Mesenchymal stem cell (in vitro differentiated cells and primary cell): ENCODE measurements at regions not wholly inside any gene's neighbourhood (a gene's known extent, or its start where the extent isn't known, plus 50 kb on each side); places are given as distances from the start of the nearest gene placed in this dataset.

Source experiments
- DNase-seq: peaks from one replicate; pipeline ENCODE4 v3.0.0-alpha.2; 2013
- H2AFZ ChIP-seq: one replicate; pipeline ENCODE4 v1.6.1; 2013; ENCODE audit warnings: low read depth, mild to moderate bottlenecking, control low read depth, inconsistent platforms, low read length, moderate library complexity
- H2AK5ac ChIP-seq: 2 replicates; pipeline ENCODE4 v1.6.1; 2013; ENCODE audit warnings: low read length, moderate library complexity, mild to moderate bottlenecking, inconsistent platforms; ENCODE audit not compliant: severe bottlenecking
- H2BK120ac ChIP-seq: one replicate; pipeline ENCODE4 v1.6.1; 2013; ENCODE audit warnings: low read depth, mild to moderate bottlenecking, inconsistent platforms, low read length, moderate library complexity
- H2BK12ac ChIP-seq, 2 experiments: one replicate each; pipeline ENCODE4 v1.6.1; 2013; ENCODE audit warnings: inconsistent platforms in 2 of 2, low read length in 2 of 2, mild to moderate bottlenecking in 2 of 2, moderate library complexity in 2 of 2, control low read depth in 1 of 2
- H2BK15ac ChIP-seq: one replicate; pipeline ENCODE4 v1.6.1; 2013; ENCODE audit warnings: mild to moderate bottlenecking, low read depth, inconsistent platforms; ENCODE audit not compliant: poor library complexity, severe bottlenecking
- H2BK5ac ChIP-seq: 2 replicates; pipeline ENCODE4 v1.6.1; 2013; ENCODE audit warnings: low read depth, mild to moderate bottlenecking, low read length, control low read depth, inconsistent platforms; ENCODE audit not compliant: poor library complexity, severe bottlenecking
- H3K14ac ChIP-seq, 2 experiments: one replicate each; pipeline ENCODE4 v1.6.1; 2013; ENCODE audit warnings: inconsistent platforms in 2 of 2, low read length in 2 of 2, control low read depth in 1 of 2, mild to moderate bottlenecking in 1 of 2, moderate library complexity in 1 of 2
- H3K18ac ChIP-seq, 2 experiments: one replicate each; pipeline ENCODE4 v1.6.1; 2013; ENCODE audit warnings: inconsistent platforms in 2 of 2, low read length in 2 of 2, control low read depth in 1 of 2, low read depth in 1 of 2, mild to moderate bottlenecking in 1 of 2
- H3K23ac ChIP-seq, 2 experiments: one replicate each; pipeline ENCODE4 v1.6.1; 2013; ENCODE audit warnings: inconsistent platforms in 2 of 2, low read length in 2 of 2, mild to moderate bottlenecking in 2 of 2, moderate library complexity in 2 of 2, control low read depth in 1 of 2
- H3K27ac ChIP-seq: 2 replicates; pipeline ENCODE4 v1.5.1; 2013; ENCODE audit warnings: mild to moderate bottlenecking, moderate library complexity, low read length, control low read depth, inconsistent platforms; ENCODE audit not compliant: poor library complexity, severe bottlenecking
- H3K27me3 ChIP-seq, 2 experiments: 2 replicates each; pipeline versions ENCODE4 v1.6.1 to v1.7.0; 2013; ENCODE audit warnings: low read length in 2 of 2, mild to moderate bottlenecking in 2 of 2, moderate library complexity in 2 of 2, control low read depth in 1 of 2, inconsistent platforms in 1 of 2; ENCODE audit not compliant: control insufficient read depth in 1 of 2, insufficient read depth in 1 of 2
- H3K36me3 ChIP-seq, 2 experiments: 2 replicates each; pipeline versions ENCODE4 v1.6.1 to v1.7.0; 2013; ENCODE audit warnings: low read length in 2 of 2, control low read depth in 1 of 2, inconsistent platforms in 1 of 2, low read depth in 1 of 2, mild to moderate bottlenecking in 1 of 2; ENCODE audit not compliant: insufficient read depth in 2 of 2, control insufficient read depth in 1 of 2
- H3K4ac ChIP-seq, 2 experiments: one replicate each; pipeline ENCODE4 v1.6.1; 2013; ENCODE audit warnings: inconsistent platforms in 2 of 2, low read length in 2 of 2, mild to moderate bottlenecking in 2 of 2, moderate library complexity in 2 of 2, control low read depth in 1 of 2, low read depth in 1 of 2
- H3K4me1 ChIP-seq: 2 replicates; pipeline ENCODE4 v1.6.1; 2013; ENCODE audit warnings: low read depth, low read length, control low read depth; ENCODE audit not compliant: control insufficient read depth, insufficient read depth
- H3K4me2 ChIP-seq: 2 replicates; pipeline ENCODE4 v1.6.1; 2013; ENCODE audit warnings: low read length, mild to moderate bottlenecking, inconsistent platforms; ENCODE audit not compliant: poor library complexity, severe bottlenecking
- H3K4me3 ChIP-seq, 2 experiments: 2 replicates each; pipeline versions ENCODE4 v1.5.1 to v1.7.0; 2013; ENCODE audit warnings: low read length in 2 of 2, mild to moderate bottlenecking in 2 of 2, control low read depth in 1 of 2, low read depth in 1 of 2; ENCODE audit not compliant: insufficient read depth in 1 of 2
- H3K79me1 ChIP-seq: replicated peaks from 2 replicates; pipeline ENCODE4 v1.6.1; 2013; ENCODE audit warnings: mild to moderate bottlenecking, control low read depth, low read length, inconsistent platforms; ENCODE audit not compliant: poor library complexity, severe bottlenecking
- H3K9ac ChIP-seq: 2 replicates; pipeline ENCODE4 v1.7.0; 2013; ENCODE audit warnings: mild to moderate bottlenecking, low read length, moderate library complexity
- H3K9me3 ChIP-seq: 2 replicates; pipeline ENCODE4 v1.7.0; 2013; ENCODE audit warnings: mild to moderate bottlenecking, low read length; ENCODE audit not compliant: control insufficient read depth
- H4K8ac ChIP-seq: one replicate; pipeline ENCODE4 v1.6.1; 2013; ENCODE audit warnings: inconsistent platforms, mild to moderate bottlenecking, low read length, moderate library complexity
- H4K91ac ChIP-seq: one replicate; pipeline ENCODE4 v1.6.1; 2013; ENCODE audit warnings: mild to moderate bottlenecking, low read length, inconsistent platforms
- WGBS: methylation state at CpG from one replicate; pipeline ENCODE4 v1.1.7; 2013; ENCODE audit warnings: mixed read lengths; 5-methylcytosine and 5-hydroxymethylcytosine counted together

DNA sequence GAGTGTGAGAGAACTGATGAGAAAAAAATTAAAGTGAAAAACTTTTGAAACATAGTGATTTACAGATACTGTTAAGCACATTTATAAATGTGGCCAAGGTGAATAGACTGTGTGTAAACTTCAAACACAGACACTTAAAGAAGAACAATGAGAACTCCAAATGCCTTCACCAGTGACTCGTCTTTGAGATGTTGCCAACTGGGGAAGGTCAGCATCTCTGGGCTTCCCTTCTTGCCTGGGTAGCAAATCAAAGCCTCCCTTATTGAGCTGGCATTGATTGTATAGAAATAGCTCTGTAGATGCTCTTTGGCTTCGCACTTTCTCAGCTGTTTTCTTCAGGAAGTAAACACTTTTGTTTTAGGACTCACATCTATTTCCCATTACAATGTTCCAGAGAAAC, 177.3 kb upstream of the SGCG start:
- WGBS: 74% methylated on average over 2 of the region's 2 CpGs
- peaks cover 4% of the 10 kb centered on the region for H3K9me3 ChIP-seq
- no peak overlapping the region for H3K4ac ChIP-seq

DNA sequence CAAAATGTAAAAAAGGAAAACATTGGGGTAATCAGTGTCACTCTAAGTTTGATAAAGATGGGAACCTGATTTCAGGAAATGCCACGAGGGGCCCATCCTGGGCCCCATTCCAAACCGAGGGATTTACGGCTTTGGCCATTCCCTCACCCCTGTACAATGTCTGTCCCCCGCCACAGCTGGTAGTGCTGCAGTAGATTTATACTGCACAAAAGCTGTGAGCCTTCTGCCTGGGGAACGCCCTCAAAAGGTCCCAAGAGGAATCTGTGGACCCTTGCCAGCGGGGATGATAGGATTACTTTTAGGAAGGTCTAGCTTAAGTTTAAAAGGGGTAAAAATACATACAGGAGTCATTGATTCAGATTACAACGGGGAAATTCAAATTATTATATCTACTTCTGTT, 173.4 kb upstream of the SGCG start:
- Histone ChIP-seq H3K27ac (no peak overlapping the region), H3K4me3 (no peak overlapping the region), H2AFZ (no peak overlapping the region), H3K27me3 (no peaks in the 10 kb centered on the region), H3K14ac (no peak overlapping the region), H3K9ac (no peak overlapping the region), H4K91ac (no peak overlapping the region), H2BK15ac (no peak overlapping the region), H3K4me2 (no peak overlapping the region), H4K8ac (no peak overlapping the region), H2BK120ac (no peak overlapping the region), H3K4me1 (no peaks in the 10 kb centered on the region), H2BK5ac (no peak overlapping the region), H2BK12ac (no peak overlapping the region), H2AK5ac (no peak overlapping the region), H3K9me3 (no peaks in the 10 kb centered on the region), H3K36me3 (no peaks in the 10 kb centered on the region), H3K4ac (no peak overlapping the region), H3K79me1 (no peaks in the 10 kb centered on the region), H3K18ac (no peak overlapping the region), H3K23ac (no peak overlapping the region)
- 11% methylated on average over 4 of the region's 7 CpGs for WGBS
- DNase-seq: no peak

More for the DNA sequence above, 177.3 kb upstream of the SGCG start:
- Histone ChIP-seq H2BK5ac (no peak overlapping the region), H3K36me3 (no peaks in the 10 kb centered on the region), H2BK120ac (no peak overlapping the region), H3K14ac (no peak overlapping the region), H3K4me2 (no peak overlapping the region), H3K4me3 (no peak overlapping the region), H3K23ac (no peak overlapping the region), H2AK5ac (no peak overlapping the region), H3K79me1 (no peaks in the 10 kb centered on the region), H3K9ac (no peak overlapping the region), H2AFZ (no peak overlapping the region), H2BK15ac (no peak overlapping the region), H3K27me3 (no peaks in the 10 kb centered on the region), H3K18ac (no peak overlapping the region), H3K4me1 (no peaks in the 10 kb centered on the region), H4K91ac (no peak overlapping the region), H4K8ac (no peak overlapping the region), H3K27ac (no peak overlapping the region), H2BK12ac (no peak overlapping the region)
- no peak for DNase-seq

DNA sequence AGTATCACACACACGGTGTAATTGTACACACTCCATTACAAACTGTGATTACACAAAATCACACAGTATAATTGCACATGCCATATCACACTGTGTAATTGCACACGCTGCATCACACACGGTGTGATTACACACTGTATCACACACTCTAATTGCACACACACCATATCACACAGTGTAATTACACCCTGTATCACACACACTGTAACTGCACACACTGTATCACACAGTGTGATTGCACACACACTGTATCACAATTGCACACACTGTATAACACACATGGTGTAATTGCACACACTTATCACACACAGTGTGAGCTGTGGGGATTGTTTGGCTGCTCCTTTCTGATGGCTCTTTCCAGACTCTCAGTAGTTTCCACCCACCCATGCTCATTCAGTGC, 162.6 kb upstream of the SGCG start:
- Histone ChIP-seq H3K79me1 (no peaks in the 10 kb centered on the region), H2BK120ac (no peak overlapping the region), H3K27me3 (peaks cover 0 to 3% of the 10 kb centered on the region in 2 experiments), H4K8ac (no peak overlapping the region), H3K18ac (no peak overlapping the region), H3K4ac (no peak overlapping the region), H3K36me3 (no peaks in the 10 kb centered on the region), H3K9ac (no peak overlapping the region), H2BK12ac (no peak overlapping the region), H2AFZ (no peak overlapping the region), H3K14ac (no peak overlapping the region), H2AK5ac (no peak overlapping the region), H2BK5ac (no peak overlapping the region), H3K4me3 (no peak overlapping the region), H3K4me2 (no peak overlapping the region), H3K4me1 (peaks cover 2% of the 10 kb centered on the region), H3K9me3 (peaks cover 6% of the 10 kb centered on the region), H3K27ac (no peak overlapping the region), H3K23ac (no peak overlapping the region), H2BK15ac (no peak overlapping the region), H4K91ac (no peak overlapping the region)
- DNase-seq: no peak
- WGBS: 86% methylated on average over 3 of the region's 3 CpGs

DNA sequence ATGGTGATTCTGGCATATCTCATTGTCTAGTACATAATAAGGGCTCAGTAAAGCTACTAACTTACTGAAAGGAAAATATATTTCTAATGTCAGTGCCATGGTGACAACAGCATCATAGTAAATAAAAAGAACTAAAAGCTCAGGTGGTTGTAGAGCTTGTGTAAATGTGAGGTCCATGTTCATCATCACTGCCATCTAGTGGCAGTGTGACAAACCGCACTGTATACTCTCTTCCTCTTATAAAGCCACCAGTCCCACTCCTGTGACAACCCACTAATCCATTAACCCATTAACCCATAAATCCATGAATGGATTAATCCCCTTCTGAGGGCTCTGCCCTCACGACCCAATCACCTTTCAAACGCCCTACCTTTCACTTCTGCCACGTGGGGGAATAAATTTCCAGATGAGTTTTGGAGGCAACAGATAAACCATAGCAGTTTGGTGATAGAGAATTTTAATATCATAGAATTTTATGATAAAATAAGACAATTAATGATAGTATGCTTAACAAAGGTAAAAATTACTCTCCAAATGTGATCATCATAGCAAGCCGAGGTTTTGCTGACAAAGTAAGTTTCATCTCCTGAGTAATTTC, 160.4 kb upstream of the SGCG start:
- Histone ChIP-seq H4K8ac (no peak overlapping the region), H3K27me3 (peaks cover 0 to 3% of the 10 kb centered on the region in 2 experiments), H3K27ac (no peak overlapping the region), H3K9me3 (peaks cover 6% of the 10 kb centered on the region), H2AFZ (no peak overlapping the region), H3K18ac (no peak overlapping the region), H2AK5ac (no peak overlapping the region), H3K14ac (no peak overlapping the region), H2BK12ac (no peak overlapping the region), H3K79me1 (no peaks in the 10 kb centered on the region), H2BK15ac (no peak overlapping the region), H4K91ac (no peak overlapping the region), H2BK5ac (no peak overlapping the region), H3K23ac (no peak overlapping the region), H3K4me3 (no peak overlapping the region), H3K9ac (peak overlapping the region; percentile 47), H3K4me1 (peaks cover 2% of the 10 kb centered on the region), H3K4ac (no peak overlapping the region), H3K36me3 (no peaks in the 10 kb centered on the region), H2BK120ac (no peak overlapping the region), H3K4me2 (no peak overlapping the region)
- WGBS: 0% methylated on average over 1 of the region's 5 CpGs
- peak; percentile 40 for DNase-seq
